IPS-18c (cell line): ENCODE measurements at regions not wholly inside any gene's neighbourhood (a gene's known extent, or its start where the extent isn't known, plus 50 kb on each side); places are given as distances from the start of the nearest gene placed in this dataset.

Experiments used
- H3K4me3 ChIP-seq: 2 replicates; pipeline ENCODE4 v1.7.0; 2013; ENCODE audit warnings: low read depth, mild to moderate bottlenecking, low read length, moderate library complexity; ENCODE audit not compliant: insufficient read depth
- H3K9me3 ChIP-seq: one replicate; pipeline ENCODE4 v1.6.1; 2013; ENCODE audit warnings: mild to moderate bottlenecking, low read length, moderate library complexity; ENCODE audit not compliant: control insufficient read depth, insufficient read depth

GRCh38 chr13:105914291-105915036 lies 621.0 kb downstream of the EFNB2 start:
- Histone ChIP-seq H3K4me3 (no peak overlapping the region), H3K9me3 (no peaks in the 10 kb centered on the region)

- Histone ChIP-seq H3K9me3 (no peaks in the 10 kb centered on the region), H3K4me3 (no peak overlapping the region)
These were observed 626.9 kb downstream of the EFNB2 start for GRCh38 chr13:105908586-105908985.

GRCh38 chr13:105907319-105908019 lies 628.0 kb downstream of the EFNB2 start:
- Histone ChIP-seq H3K9me3 (no peaks in the 10 kb centered on the region), H3K4me3 (no peak overlapping the region)

GRCh38 chr13:105906746-105907145 lies 628.7 kb downstream of the EFNB2 start:
- Histone ChIP-seq H3K4me3 (no peak overlapping the region), H3K9me3 (no peaks in the 10 kb centered on the region)

- Histone ChIP-seq H3K4me3 (no peak overlapping the region), H3K9me3 (no peaks in the 10 kb centered on the region)
These were observed 631.3 kb downstream of the EFNB2 start for GRCh38 chr13:105904034-105904742.

- Histone ChIP-seq H3K4me3 (no peak overlapping the region), H3K9me3 (no peaks in the 10 kb centered on the region)
These were observed 633.1 kb downstream of the EFNB2 start for GRCh38 chr13:105902396-105902795.

GRCh38 chr13:105897575-105897974 lies 637.9 kb downstream of the EFNB2 start:
- Histone ChIP-seq H3K9me3 (no peaks in the 10 kb centered on the region), H3K4me3 (no peak overlapping the region)

GRCh38 chr13:105894697-105895096 lies 640.8 kb downstream of the EFNB2 start:
- Histone ChIP-seq H3K4me3 (no peak overlapping the region), H3K9me3 (no peaks in the 10 kb centered on the region)

GRCh38 chr13:105890509-105890908 lies 645.0 kb downstream of the EFNB2 start:
- H3K9me3 ChIP-seq = no peaks in the 10 kb centered on the region
- H3K4me3 ChIP-seq = no peak overlapping the region

- Histone ChIP-seq H3K9me3 (no peaks in the 10 kb centered on the region), H3K4me3 (no peak overlapping the region)
These were observed 657.3 kb downstream of the EFNB2 start for GRCh38 chr13:105878119-105878700.

GRCh38 chr13:105874814-105875213 lies 660.6 kb downstream of the EFNB2 start:
- Histone ChIP-seq H3K4me3 (no peak overlapping the region), H3K9me3 (no peaks in the 10 kb centered on the region)

GRCh38 chr13:105871768-105872167 lies 663.7 kb downstream of the EFNB2 start:
- no peaks in the 10 kb centered on the region for H3K9me3 ChIP-seq
- no peak overlapping the region for H3K4me3 ChIP-seq

GRCh38 chr13:105871326-105871725 lies 664.1 kb downstream of the EFNB2 start:
- Histone ChIP-seq H3K4me3 (no peak overlapping the region), H3K9me3 (no peaks in the 10 kb centered on the region)

- H3K4me3 ChIP-seq = no peak overlapping the region
These were observed 672.1 kb downstream of the EFNB2 start for GRCh38 chr13:105863300-105863920.

GRCh38 chr13:105848494-105848893 lies 687.0 kb downstream of the EFNB2 start:
- H3K4me3 ChIP-seq = no peak overlapping the region
- no peaks in the 10 kb centered on the region for H3K9me3 ChIP-seq

More at GRCh38 chr13:105863300-105863920, 672.1 kb downstream of the EFNB2 start:
- H3K9me3 ChIP-seq = no peaks in the 10 kb centered on the region

- Histone ChIP-seq H3K4me3 (no peak overlapping the region), H3K9me3 (no peaks in the 10 kb centered on the region)
These were observed 687.8 kb downstream of the EFNB2 start for GRCh38 chr13:105847527-105848291.

GRCh38 chr13:105846923-105847322 lies 688.5 kb downstream of the EFNB2 start:
- Histone ChIP-seq H3K4me3 (no peak overlapping the region), H3K9me3 (no peaks in the 10 kb centered on the region)
